Psoas muscle (tissue), 7 donors: ENCODE measurements at regions not wholly inside any gene's neighbourhood (a gene's known extent, or its start where the extent isn't known, plus 50 kb on each side); places are given as distances from the start of the nearest gene placed in this dataset.
"Not testable (repeated sequence)": the region's sequence is repeated elsewhere in the genome, so short reads cannot be mapped to it uniquely, and the experiment has no call there.

Experiments
- ATAC-seq, 4 donors: fragments of 200-7000 bp; cut with Tn5 transposase; one replicate each; pipeline ENCODE4 v1.9.1; 2020; ENCODE audit warnings: moderate library complexity in 3 of 4, mild to moderate bottlenecking in 2 of 4
- DNase-seq, 2 donors: peaks; one replicate each; pipeline ENCODE4 v3.0.0-alpha.2; 2020
- H3K27ac ChIP-seq: fragments of 200-600 bp; one replicate; pipeline ENCODE4 v1.8.0; 2022
- H3K27me3 ChIP-seq, 3 donors: fragments of 200-600 bp in 1 of 3; one replicate each; pipeline versions ENCODE4 v1.6.1 to v1.8.0; 2013 to 2022; ENCODE audit warnings: low read length in 2 of 3, mild to moderate bottlenecking in 2 of 3, moderate library complexity in 1 of 3; ENCODE audit not compliant: insufficient read depth in 3 of 3
- H3K36me3 ChIP-seq, 2 donors: fragments of 200-600 bp in 1 of 2; one replicate each; pipeline versions ENCODE4 v1.6.1 to v1.8.0; 2013 to 2022; ENCODE audit warnings: low read depth in 1 of 2, mild to moderate bottlenecking in 1 of 2, moderate library complexity in 1 of 2; ENCODE audit not compliant: insufficient read depth in 1 of 2
- H3K4me1 ChIP-seq: fragments of 200-600 bp; one replicate; pipeline ENCODE4 v1.8.0; 2022
- H3K4me3 ChIP-seq: fragments of 200-600 bp; one replicate; pipeline ENCODE4 v1.8.0; 2022; ENCODE audit warnings: mild to moderate bottlenecking
- H3K9me3 ChIP-seq: fragments of 200-600 bp; one replicate; pipeline ENCODE4 v1.8.0; 2022
- WGBS, 3 donors: extraction: QIAGEN DNeasy Blood & Tissue Kit; methylation state at CpG; one replicate each; pipeline versions ENCODE4 v1.1.6 to v1.1.7; 2013; 5-methylcytosine and 5-hydroxymethylcytosine counted together
- intact Hi-C, 2 donors: fragments of 100-400 bp; cut with DNase I; formaldehyde crosslinking; loops; one replicate each; pipeline versions ENCODE4 v1.11.0 to v1.14.2; 2022
- TF ChIP-seq, protein P1 (sequence below): fragments of 200-600 bp; IDR thresholded peaks from one replicate; pipeline ENCODE4 v1.8.0; 2022; ENCODE audit warnings: antibody characterized with exemption
- donor health status: healthy with polysubstance abuse.
- donor health status: DM: no; HTN: no; CAD: no; lungs with moderate emphysema.
- donor health status: Bipolar disorder and iron deficiency.
- donor health status: healthy.
- donor health status: DM: yes; HTN: yes; CAD: no.
- donor health status: DM: no; HTN: no; CAD: no.
- donor health status: DM: yes; HTN: yes; CAD: no.

DNA sequence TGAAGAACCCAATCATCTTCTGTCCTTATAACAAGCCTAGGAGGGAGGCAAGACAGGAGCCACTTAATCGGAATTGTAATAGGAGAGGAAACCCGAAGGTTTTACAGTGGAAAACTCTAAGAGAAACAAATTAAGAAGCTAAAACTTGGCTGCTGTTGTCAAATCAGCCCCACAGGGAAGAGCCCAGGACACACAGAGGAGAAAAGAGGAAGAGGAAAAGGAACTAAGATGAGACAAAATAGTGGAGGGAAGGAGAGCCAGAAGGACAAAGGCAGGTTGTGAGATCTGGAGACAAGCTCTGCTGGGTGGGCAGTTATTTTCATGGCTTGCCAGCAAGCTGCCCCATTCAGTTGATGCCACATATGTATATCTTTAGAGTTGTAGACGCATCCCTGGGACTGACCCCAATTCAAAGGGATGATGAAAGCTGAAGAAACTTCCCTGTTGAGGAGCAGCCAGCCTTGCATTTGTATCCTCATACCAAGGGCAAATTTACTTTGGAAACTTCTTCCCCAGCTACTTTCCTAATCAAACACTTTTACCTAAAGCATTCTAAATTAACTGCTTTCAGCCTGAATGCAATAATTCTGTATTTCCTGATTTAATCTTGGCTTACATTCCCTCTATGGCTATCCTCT lies 499.8 kb upstream of the MEIS1 start:
- intact Hi-C loops: no loop called here
- 71 to 82% (median 75%) methylated on average over 3 of the region's 3 CpGs for WGBS, 3 donors
- H3K27me3 ChIP-seq: no peaks in the 10 kb centered on the region

DNA sequence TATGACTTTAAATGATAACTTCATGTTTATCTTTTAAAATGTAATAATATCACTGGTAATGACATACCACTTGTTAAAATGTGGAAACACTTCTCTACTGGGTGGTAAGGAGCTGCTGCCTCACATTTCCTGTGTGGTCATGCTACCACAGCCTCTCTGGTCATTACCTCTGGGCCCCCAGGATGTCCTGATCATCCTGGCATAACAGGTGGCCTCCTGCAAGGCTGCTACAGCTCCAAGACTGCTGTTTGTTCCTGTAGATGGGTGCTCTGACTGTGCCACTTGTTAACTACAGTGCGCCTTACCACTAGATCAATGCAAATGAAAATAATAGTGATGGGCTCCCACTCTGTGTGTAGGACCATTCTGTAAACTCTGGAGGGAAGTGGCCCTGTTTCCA lies 500.2 kb upstream of the SPRED2 start:
- TF ChIP-seq, protein P1, sequence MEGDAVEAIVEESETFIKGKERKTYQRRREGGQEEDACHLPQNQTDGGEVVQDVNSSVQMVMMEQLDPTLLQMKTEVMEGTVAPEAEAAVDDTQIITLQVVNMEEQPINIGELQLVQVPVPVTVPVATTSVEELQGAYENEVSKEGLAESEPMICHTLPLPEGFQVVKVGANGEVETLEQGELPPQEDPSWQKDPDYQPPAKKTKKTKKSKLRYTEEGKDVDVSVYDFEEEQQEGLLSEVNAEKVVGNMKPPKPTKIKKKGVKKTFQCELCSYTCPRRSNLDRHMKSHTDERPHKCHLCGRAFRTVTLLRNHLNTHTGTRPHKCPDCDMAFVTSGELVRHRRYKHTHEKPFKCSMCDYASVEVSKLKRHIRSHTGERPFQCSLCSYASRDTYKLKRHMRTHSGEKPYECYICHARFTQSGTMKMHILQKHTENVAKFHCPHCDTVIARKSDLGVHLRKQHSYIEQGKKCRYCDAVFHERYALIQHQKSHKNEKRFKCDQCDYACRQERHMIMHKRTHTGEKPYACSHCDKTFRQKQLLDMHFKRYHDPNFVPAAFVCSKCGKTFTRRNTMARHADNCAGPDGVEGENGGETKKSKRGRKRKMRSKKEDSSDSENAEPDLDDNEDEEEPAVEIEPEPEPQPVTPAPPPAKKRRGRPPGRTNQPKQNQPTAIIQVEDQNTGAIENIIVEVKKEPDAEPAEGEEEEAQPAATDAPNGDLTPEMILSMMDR: no peak
- no peaks in the 10 kb centered on the region for H3K4me1 ChIP-seq
- H3K27ac ChIP-seq: no peak overlapping the region
- no peaks in the 10 kb centered on the region for H3K36me3 ChIP-seq
- 95 to 100% (median 96%) methylated on average over 1 of the region's 1 CpG for whole genome bisulfite sequencing, 3 donors
- no peaks in the 10 kb centered on the region for H3K9me3 ChIP-seq
- intact Hi-C loops: no loop called here
- no peak overlapping the region for H3K4me3 ChIP-seq
- no peaks in the 10 kb centered on the region for H3K27me3 ChIP-seq
- ATAC-seq: no peak
- DNase-seq: no peak

More for the DNA sequence above, 499.8 kb upstream of the MEIS1 start:
- TF ChIP-seq, protein P1: no peak
- Histone ChIP-seq H3K9me3 (no peaks in the 10 kb centered on the region), H3K4me1 (no peaks in the 10 kb centered on the region), H3K36me3 (no peaks in the 10 kb centered on the region), H3K27ac (no peak overlapping the region), H3K4me3 (no peak overlapping the region)
- DNase-seq (no peak), ATAC-seq (no peak)

DNA sequence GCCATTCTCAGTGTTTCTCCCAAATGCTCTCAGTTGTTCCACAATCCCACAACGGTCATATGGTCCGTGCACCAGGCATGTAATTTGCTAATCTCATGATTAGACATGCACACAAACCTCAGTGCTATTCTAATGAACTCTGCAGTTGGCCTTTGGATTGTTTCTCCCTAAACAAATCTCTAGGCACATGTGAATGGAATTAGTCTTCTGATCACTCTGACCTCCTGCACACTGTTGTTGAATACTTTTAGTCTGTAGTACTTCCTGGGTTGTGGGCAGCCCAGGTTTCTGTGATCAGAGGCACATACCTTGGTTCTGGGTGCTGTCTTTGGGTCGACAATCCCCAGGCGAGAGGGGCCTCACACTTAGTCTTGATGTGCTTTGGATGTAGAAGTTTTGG lies 498.7 kb upstream of the SPRED2 start:
- 31 to 52% (median 36%) methylated on average over 4 of the region's 4 CpGs for WGBS, 3 donors
- intact Hi-C loops: no loop called here
- Histone ChIP-seq H3K27me3 (no peaks in the 10 kb centered on the region), H3K4me1 (no peaks in the 10 kb centered on the region), H3K27ac (no peak overlapping the region), H3K4me3 (no peak overlapping the region), H3K9me3 (no peaks in the 10 kb centered on the region), H3K36me3 (no peaks in the 10 kb centered on the region)
- ATAC-seq: no peak
- no peak for DNase-seq
- TF ChIP-seq, protein P1: no peak

DNA sequence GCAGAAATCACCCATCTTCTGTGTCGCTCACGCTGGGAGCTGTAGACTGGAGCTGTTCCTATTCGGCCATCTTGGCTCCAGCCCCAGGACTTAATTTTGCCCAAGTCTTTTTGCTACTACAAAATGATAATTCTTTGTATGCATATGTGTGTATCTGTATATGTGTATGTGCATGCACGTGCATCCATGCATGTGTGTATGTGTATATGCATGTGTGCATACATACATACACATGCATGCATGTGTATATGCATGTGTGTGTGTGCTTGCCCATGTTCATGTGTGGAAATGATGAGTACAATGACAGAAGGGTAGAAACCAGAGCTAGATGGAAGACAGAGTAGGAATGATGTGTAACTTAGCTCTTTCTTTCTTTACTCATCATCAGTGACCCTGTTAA lies 497.9 kb upstream of the SPRED2 start:
- no peaks in the 10 kb centered on the region for H3K36me3 ChIP-seq
- no peaks in the 10 kb centered on the region for H3K4me1 ChIP-seq
- TF ChIP-seq, protein P1: no peak
- WGBS, 3 donors: 88 to 90% (median 89%) methylated on average over 4 of the region's 4 CpGs
- intact Hi-C loops: no loop called here
- H3K4me3 ChIP-seq: no peak overlapping the region
- H3K27me3 ChIP-seq: no peaks in the 10 kb centered on the region
- DNase-seq: no peak
- ATAC-seq: no peak
- no peak overlapping the region for H3K27ac ChIP-seq
- no peaks in the 10 kb centered on the region for H3K9me3 ChIP-seq

DNA sequence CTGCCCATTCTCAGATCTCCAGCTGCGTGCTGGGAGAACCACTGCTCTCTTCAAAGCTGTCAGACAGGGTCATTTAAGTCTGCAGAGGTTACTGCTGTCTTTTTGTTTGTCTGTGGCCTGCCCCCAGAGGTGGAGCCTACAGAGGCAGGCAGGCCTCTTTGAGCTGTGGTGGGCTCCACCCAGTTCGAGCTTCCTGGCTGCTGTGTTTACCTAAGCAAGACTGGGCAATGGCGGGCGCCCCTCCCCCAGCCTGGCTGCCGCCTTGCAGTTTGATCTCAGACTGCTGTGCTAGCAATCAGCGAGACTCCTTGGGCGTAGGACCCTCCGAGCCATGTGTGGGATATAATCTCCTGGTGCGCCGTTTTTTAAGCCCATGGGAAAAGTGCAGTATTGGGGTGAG lies 497.3 kb upstream of the SPRED2 start:
- ATAC-seq, H3K4me3 ChIP-seq, H3K36me3 ChIP-seq, H3K27me3 ChIP-seq, H3K9me3 ChIP-seq, H3K27ac ChIP-seq, intact Hi-C loops, DNase-seq, H3K4me1 ChIP-seq: not testable (repeated sequence)
- WGBS, 3 donors: 89 to 90% (median 89%) methylated on average over 5 to 10 of the region's 10 CpGs
